Endothelial cell of umbilical vein (primary cell): ENCODE measurements at regions not wholly inside any gene's neighbourhood (a gene's known extent, or its start where the extent isn't known, plus 50 kb on each side); places are given as distances from the start of the nearest gene placed in this dataset.

Source experiments
- BruUV-seq: library from RNA; stranded (reverse); fragments of 400-500 nt; replicated peaks from 2 replicates; lab custom pipeline; 2021; lab: Mats Ljungman, UMichigan
- CTCF ChIA-PET: fragments of 300-600, 350-600 bp; sonication (Branson Sonifier 250); formaldehyde crosslinking; loops from one replicate; lab custom pipeline; 2021; ENCODE audit warnings: antibody characterized with exemption, inconsistent platforms; lab: Charles Lee
- POLR2A ChIA-PET: fragments of 300-600, 350-600 bp; sonication (Branson Sonifier 250); formaldehyde crosslinking; loops from one replicate; lab custom pipeline; 2021; ENCODE audit warnings: antibody characterized with exemption, inconsistent platforms; lab: Charles Lee
- DNase-seq: peaks from one replicate; pipeline ENCODE4 v3.0.0-alpha.2; 2011; ENCODE audit warnings: low read depth, low spot score
- FAIRE-seq: peaks from 2 replicates; lab custom pipeline; 2011; peaks lifted over from hg19 to GRCh38; lab: Jason Lieb, UNC
- H2AFZ ChIP-seq: 2 replicates; pipeline ENCODE4 v1.6.0; 2012; ENCODE audit warnings: low read depth, low read length, control low read depth, inconsistent platforms
- H3K27ac ChIP-seq: 2 replicates; pipeline ENCODE4 v1.5.1; 2011; ENCODE audit warnings: low read depth, mild to moderate bottlenecking, control low read depth, low read length, moderate library complexity; ENCODE audit not compliant: insufficient read depth
- H3K27me3 ChIP-seq, 2 experiments: 2 replicates each; pipeline versions ENCODE4 v1.6.0 to v1.6.1; 2011; ENCODE audit warnings: low read length in 2 of 2, mixed read lengths in 1 of 2; ENCODE audit not compliant: control insufficient read depth in 2 of 2, insufficient read depth in 2 of 2
- H3K36me3 ChIP-seq, 2 experiments: 2 replicates in 1 of 2; 3 replicates in 1 of 2; pipeline ENCODE4 v1.5.1; 2011; ENCODE audit warnings: low read length in 2 of 2, mild to moderate bottlenecking in 1 of 2, moderate library complexity in 1 of 2; ENCODE audit not compliant: control insufficient read depth in 2 of 2, insufficient read depth in 2 of 2; ENCODE audit errors: extremely low read depth in 1 of 2
- H3K4me1 ChIP-seq: 3 replicates; pipeline ENCODE4 v1.5.1; 2011; ENCODE audit warnings: mild to moderate bottlenecking, low read length; ENCODE audit not compliant: control insufficient read depth, insufficient read depth; ENCODE audit errors: extremely low read depth
- H3K4me2 ChIP-seq: 2 replicates; pipeline ENCODE4 v1.6.1; 2011; ENCODE audit warnings: low read length, control low read depth, mixed read lengths; ENCODE audit not compliant: insufficient read depth
- H3K4me3 ChIP-seq, 3 experiments: fragments of 200-600 bp in 1 of 3; sonication (generic), shearing (Covaris generic) in 1 of 3; replicated peaks in 1 of 3; 2 replicates each; pipeline ENCODE4 v1.5.1; 2011 to 2016; ENCODE audit warnings: control low read depth in 3 of 3, low read length in 3 of 3, mild to moderate bottlenecking in 2 of 3, inconsistent platforms in 1 of 3, low read depth in 1 of 3, moderate library complexity in 1 of 3; ENCODE audit not compliant: insufficient read depth in 1 of 3
- H3K79me2 ChIP-seq: 2 replicates; pipeline ENCODE4 v1.6.0; 2012; ENCODE audit warnings: low read length, inconsistent platforms; ENCODE audit not compliant: control insufficient read depth, insufficient read depth
- H3K9ac ChIP-seq: replicated peaks from 2 replicates; pipeline ENCODE3; 2011; ENCODE audit warnings: low read length, control low read depth; ENCODE audit not compliant: insufficient read depth; ENCODE audit errors: extremely low read depth
- H3K9me1 ChIP-seq: replicated peaks from 3 replicates; pipeline ENCODE4 v1.6.0; 2011; ENCODE audit warnings: mild to moderate bottlenecking, low read length; ENCODE audit not compliant: control insufficient read depth, insufficient read depth; ENCODE audit errors: extremely low read depth
- H3K9me3 ChIP-seq: replicated peaks from 2 replicates; pipeline ENCODE4 v1.5.1; 2012; ENCODE audit warnings: low read length, inconsistent platforms; ENCODE audit not compliant: control insufficient read depth, insufficient read depth
- H4K20me1 ChIP-seq: replicated peaks from 2 replicates; pipeline ENCODE3; 2011; ENCODE audit warnings: mild to moderate bottlenecking, low read length; ENCODE audit not compliant: control insufficient read depth, insufficient read depth; ENCODE audit errors: extremely low read depth
- CTCF ChIP-seq, 2 donors: IDR thresholded peaks; 1 replicate in 1 of 2; 2 replicates in 1 of 2; pipeline ENCODE4 v1.5.1; 2011; ENCODE audit warnings: low read length in 2 of 2, mild to moderate bottlenecking in 2 of 2, moderate library complexity in 2 of 2, control low read depth in 1 of 2, inconsistent platforms in 1 of 2, low read depth in 1 of 2; ENCODE audit not compliant: insufficient read depth in 1 of 2; ENCODE audit errors: extremely low read depth in 1 of 2
- EZH2 ChIP-seq: IDR thresholded peaks from 2 replicates; pipeline ENCODE4 v1.6.1; 2012; ENCODE audit warnings: borderline replicate concordance, low read depth, mild to moderate bottlenecking, moderate library complexity, low read length, inconsistent platforms; ENCODE audit not compliant: severe bottlenecking
- FOS ChIP-seq: IDR thresholded peaks from 2 replicates; pipeline ENCODE4 v1.6.1; 2011; ENCODE audit warnings: mild to moderate bottlenecking, low read length, moderate library complexity, borderline replicate concordance; ENCODE audit not compliant: insufficient read depth
- GATA2 ChIP-seq: IDR thresholded peaks from 2 replicates; pipeline ENCODE4 v1.7.0; 2011; ENCODE audit warnings: low read depth, mild to moderate bottlenecking, moderate library complexity, mixed read lengths, low read length; ENCODE audit not compliant: insufficient read length, insufficient read depth
- JUN ChIP-seq: IDR thresholded peaks from 2 replicates; pipeline ENCODE4 v1.6.1; 2011; ENCODE audit warnings: borderline replicate concordance, low read depth; ENCODE audit not compliant: insufficient read length, insufficient read depth
- MAX ChIP-seq: IDR thresholded peaks from 2 replicates; pipeline ENCODE4 v1.6.1; 2011; ENCODE audit not compliant: insufficient read depth, insufficient read length
- MYC ChIP-seq: IDR thresholded peaks from one replicate; pipeline ENCODE4 v1.6.1; 2011; ENCODE audit warnings: mild to moderate bottlenecking, low read depth, low read length
- POLR2A ChIP-seq: IDR thresholded peaks from 2 replicates; pipeline ENCODE4 v1.6.1; 2012; ENCODE audit warnings: low read depth, mild to moderate bottlenecking, control low read depth, low read length
- POLR2AphosphoS5 ChIP-seq: IDR thresholded peaks from 2 replicates; pipeline ENCODE4 v1.6.1; 2012; ENCODE audit warnings: low read depth, mild to moderate bottlenecking, control low read depth, low read length, moderate library complexity; ENCODE audit not compliant: insufficient read depth
- dilution Hi-C: fragments of 300-500 bp; cut with MboI; formaldehyde crosslinking; loops from one replicate; pipeline ENCODE4 v1.15.0; 2019; ENCODE audit warnings: low sequenced_read_pairs; ENCODE audit not compliant: extremely low pct_ligation_motif_present
- intact Hi-C: fragments of 100-400 bp; cut with micrococcal nuclease; formaldehyde crosslinking; loops from one replicate; pipeline ENCODE4 v1.10.0; 2022

- FAIRE-seq (no peak), DNase-seq (no peak)
- no peak overlapping the region for H3K27ac ChIP-seq
- no peaks in the 10 kb centered on the region for H3K4me1 ChIP-seq
- H2AFZ ChIP-seq, result no peak overlapping the region
- intact Hi-C loops (no loop called here), dilution Hi-C loops (no loop called here)
- H3K27me3 ChIP-seq, result no peaks in the 10 kb centered on the region
- no peaks in the 10 kb centered on the region for H3K9me1 ChIP-seq
- ChIA-PET CTCF (interaction anchor here (1.0 kb wide), 2 partner anchors 10 to 43 kb away, joined by 3 read pairs; no protein-coding TSS in a partner anchor), POLR2A (no interaction called here)
- H3K4me3 ChIP-seq, result no peak overlapping the region
- H3K9ac ChIP-seq, result no peak overlapping the region
- TF ChIP-seq CTCF (IDR thresholded peaks at IDR 0.05; ENCODE audit: extremely low read depth in 1 of 2, insufficient read depth in 1 of 2, low read depth in 1 of 2, low read length in 2 of 2) (no peak), GATA2 (no peak), POLR2AphosphoS5 (no peak), JUN (no peak), EZH2 (no peak), FOS (no peak), MAX (no peak), MYC (no peak), POLR2A (no peak)
- no peaks in the 10 kb centered on the region for H4K20me1 ChIP-seq
- no peaks in the 10 kb centered on the region for H3K36me3 ChIP-seq
- no peaks in the 10 kb centered on the region for H3K79me2 ChIP-seq
- H3K9me3 ChIP-seq, result no peaks in the 10 kb centered on the region
- BruUV-seq, result no TSS peak
- H3K4me2 ChIP-seq, result no peak overlapping the region
These were observed 1050.3 kb upstream of the MAP3K7 start for GRCh38 chr6:91637217-91637616.
